Neural cell (in vitro differentiated cells): ENCODE measurements at regions not wholly inside any gene's neighbourhood (a gene's known extent, or its start where the extent isn't known, plus 50 kb on each side); places are given as distances from the start of the nearest gene placed in this dataset.
"Not testable (repeated sequence)": the region's sequence is repeated elsewhere in the genome, so short reads cannot be mapped to it uniquely, and the experiment has no call there.

Source experiments
- H2AFZ ChIP-seq: fragments of 200-600, 300-800 bp; sonication (generic), shearing (Covaris generic); 2 replicates; pipeline ENCODE4 v1.6.0; 2014; ENCODE audit warnings: low read depth, mild to moderate bottlenecking, antibody characterized with exemption, low read length, moderate library complexity
- H3F3A ChIP-seq: fragments of 200-600 bp; shearing (Covaris generic); 2 replicates; pipeline ENCODE4 v1.6.1; 2016; ENCODE audit warnings: mild to moderate bottlenecking, moderate library complexity, mixed read lengths, antibody characterized with exemption, low read length; ENCODE audit not compliant: insufficient read depth, poor library complexity, severe bottlenecking
- H3K27ac ChIP-seq: fragments of 200-600, 300-800 bp; sonication (generic), shearing (Covaris generic); 2 replicates; pipeline ENCODE4 v1.5.1; 2014; ENCODE audit warnings: mild to moderate bottlenecking, low read length, moderate library complexity
- H3K27me3 ChIP-seq: fragments of 300-800, 200-600 bp; sonication (generic), shearing (Covaris generic); 2 replicates; pipeline ENCODE4 v1.6.0; 2014; ENCODE audit warnings: mild to moderate bottlenecking, low read depth, low read length, moderate library complexity; ENCODE audit not compliant: insufficient read depth
- H3K36me3 ChIP-seq: fragments of 300-800, 200-600 bp; sonication (generic), shearing (Covaris generic); 2 replicates; pipeline ENCODE4 v1.5.1; 2014; ENCODE audit warnings: mild to moderate bottlenecking, antibody characterized with exemption, low read length, moderate library complexity; ENCODE audit not compliant: insufficient read depth
- H3K4me2 ChIP-seq: fragments of 300-800, 200-600 bp; sonication (generic), shearing (Covaris generic); 2 replicates; pipeline ENCODE4 v1.6.0; 2014; ENCODE audit warnings: mild to moderate bottlenecking, low read length
- H3K4me3 ChIP-seq: fragments of 300-800, 200-600 bp; sonication (generic), shearing (Covaris generic); 2 replicates; pipeline ENCODE4 v1.5.1; 2014; ENCODE audit warnings: mild to moderate bottlenecking, low read length, moderate library complexity
- H3K79me2 ChIP-seq: fragments of 200-600 bp; shearing (Covaris generic); replicated peaks from 2 replicates; pipeline ENCODE4 v1.6.0; 2014; ENCODE audit warnings: mild to moderate bottlenecking, low read length, moderate library complexity; ENCODE audit not compliant: insufficient read depth
- H3K9ac ChIP-seq: fragments of 300-800, 200-600 bp; sonication (generic), shearing (Covaris generic); 2 replicates; pipeline ENCODE4 v1.6.1; 2016; ENCODE audit warnings: mild to moderate bottlenecking, low read length, mixed read lengths
- H3K9me2 ChIP-seq: fragments of 200-600 bp; shearing (Covaris generic); 2 replicates; pipeline ENCODE4 v1.6.1; 2016; ENCODE audit warnings: mild to moderate bottlenecking, low read length, mixed read lengths; ENCODE audit not compliant: insufficient read depth
- H3K9me3 ChIP-seq: fragments of 200-600, 300-800 bp; sonication (generic), shearing (Covaris generic); 2 replicates; pipeline ENCODE4 v1.6.1; 2016; ENCODE audit warnings: mild to moderate bottlenecking, mixed run types, low read length, moderate library complexity, mixed read lengths
- H4K20me1 ChIP-seq: fragments of 200-600 bp; shearing (Covaris generic); 2 replicates; pipeline ENCODE4 v1.6.1; 2016; ENCODE audit warnings: mild to moderate bottlenecking, mixed run types; ENCODE audit not compliant: insufficient read depth
- CTCF ChIP-seq: fragments of 450-650 bp; IDR thresholded peaks from 2 replicates; pipeline ENCODE4 v1.5.1; 2014; ENCODE audit warnings: antibody characterized with exemption, mild to moderate bottlenecking, moderate library complexity; ENCODE audit not compliant: poor library complexity, severe bottlenecking
- EP300 ChIP-seq: fragments of 450-650 bp; conservative IDR thresholded peaks from 2 replicates; pipeline ENCODE4 v1.6.1; 2014; ENCODE audit warnings: antibody characterized with exemption, mild to moderate bottlenecking, moderate library complexity; ENCODE audit not compliant: poor library complexity, severe bottlenecking
- EZH2 ChIP-seq: fragments of 200-600, 300-800 bp; shearing (Covaris generic), sonication (generic); IDR thresholded peaks from 2 replicates; pipeline ENCODE4 v1.6.1; 2014; ENCODE audit warnings: antibody characterized with exemption, low read length, borderline replicate concordance, mild to moderate bottlenecking; ENCODE audit not compliant: insufficient read depth, poor library complexity, severe bottlenecking
- MXI1 ChIP-seq: fragments of 450-650 bp; conservative IDR thresholded peaks from 2 replicates; pipeline ENCODE4 v1.6.1; 2014; ENCODE audit warnings: antibody characterized with exemption, mild to moderate bottlenecking; ENCODE audit not compliant: poor library complexity, severe bottlenecking
- POLR2AphosphoS5 ChIP-seq: IDR thresholded peaks from 2 replicates; pipeline ENCODE4 v1.6.1; 2012
- RAD21 ChIP-seq: fragments of 450-650 bp; conservative IDR thresholded peaks from 2 replicates; pipeline ENCODE4 v1.6.1; 2014; ENCODE audit warnings: antibody characterized with exemption, mild to moderate bottlenecking, moderate library complexity
- REST ChIP-seq: IDR thresholded peaks from 2 replicates; pipeline ENCODE4 v1.6.1; 2012; ENCODE audit warnings: borderline replicate concordance
- SMC3 ChIP-seq: fragments of 450-650 bp; conservative IDR thresholded peaks from 2 replicates; pipeline ENCODE4 v1.6.1; 2014; ENCODE audit warnings: antibody characterized with exemption, mild to moderate bottlenecking, moderate library complexity; ENCODE audit not compliant: poor library complexity
- TAF1 ChIP-seq: IDR thresholded peaks from 2 replicates; pipeline ENCODE4 v1.6.1; 2012; ENCODE audit warnings: low read depth

- H4K20me1 ChIP-seq, H3K27me3 ChIP-seq, H3K27ac ChIP-seq, H3K9me2 ChIP-seq, H3F3A ChIP-seq, H2AFZ ChIP-seq, H3K4me2 ChIP-seq, H3K9me3 ChIP-seq, H3K4me3 ChIP-seq, H3K9ac ChIP-seq, H3K36me3 ChIP-seq, H3K79me2 ChIP-seq: not testable (repeated sequence)
Observed at GRCh38 chrX:102818269-102818668, 97.7 kb downstream of the GPRASP3 start.

GRCh38 chrX:102832661-102833060 lies 104.4 kb upstream of the RAB40AL start:
- H3K79me2 ChIP-seq, result no peaks in the 10 kb centered on the region
- H3K27me3 ChIP-seq, result no peaks in the 10 kb centered on the region
- no peak overlapping the region for H2AFZ ChIP-seq
- H3F3A ChIP-seq, result no peaks in the 10 kb centered on the region
- peak overlapping the region; percentile 37 for H3K27ac ChIP-seq
- no peaks in the 10 kb centered on the region for H3K9me3 ChIP-seq
- TF ChIP-seq REST (no peak), RAD21 (no peak), SMC3 (no peak), MXI1 (no peak), POLR2AphosphoS5 (no peak), TAF1 (no peak), EZH2 (no peak), EP300 (no peak), CTCF (no peak)
- H3K9me2 ChIP-seq, result no peaks in the 10 kb centered on the region
- no peak overlapping the region for H3K4me3 ChIP-seq
- no peaks in the 10 kb centered on the region for H4K20me1 ChIP-seq
- H3K36me3 ChIP-seq, result no peaks in the 10 kb centered on the region
- H3K4me2 ChIP-seq, result no peak overlapping the region
- H3K9ac ChIP-seq, result no peak overlapping the region

- H3K79me2 ChIP-seq, result no peaks in the 10 kb centered on the region
- no peaks in the 10 kb centered on the region for H3F3A ChIP-seq
- no peak overlapping the region for H3K4me3 ChIP-seq
- no peaks in the 10 kb centered on the region for H3K27me3 ChIP-seq
- no peaks in the 10 kb centered on the region for H4K20me1 ChIP-seq
- no peaks in the 10 kb centered on the region for H3K36me3 ChIP-seq
- H3K9me2 ChIP-seq, result no peaks in the 10 kb centered on the region
- TF ChIP-seq TAF1 (no peak), REST (no peak), RAD21 (no peak), EZH2 (no peak), SMC3 (no peak), CTCF (no peak), POLR2AphosphoS5 (no peak), EP300 (no peak), MXI1 (no peak)
- no peak overlapping the region for H3K4me2 ChIP-seq
- no peak overlapping the region for H2AFZ ChIP-seq
- H3K9ac ChIP-seq, result no peak overlapping the region
- peak overlapping the region; percentile 1 for H3K27ac ChIP-seq
- H3K9me3 ChIP-seq, result no peaks in the 10 kb centered on the region
Observed at GRCh38 chrX:102833136-102833535, 103.9 kb upstream of the RAB40AL start.
